ENCODE measurements at regions not wholly inside any gene's neighbourhood (a gene's known extent, or its start where the extent isn't known, plus 50 kb on each side); places are given as distances from the start of the nearest gene placed in this dataset.
A peak's percentile ranks its signal among the peaks of the same experiment; 100 is the strongest.

DNA sequence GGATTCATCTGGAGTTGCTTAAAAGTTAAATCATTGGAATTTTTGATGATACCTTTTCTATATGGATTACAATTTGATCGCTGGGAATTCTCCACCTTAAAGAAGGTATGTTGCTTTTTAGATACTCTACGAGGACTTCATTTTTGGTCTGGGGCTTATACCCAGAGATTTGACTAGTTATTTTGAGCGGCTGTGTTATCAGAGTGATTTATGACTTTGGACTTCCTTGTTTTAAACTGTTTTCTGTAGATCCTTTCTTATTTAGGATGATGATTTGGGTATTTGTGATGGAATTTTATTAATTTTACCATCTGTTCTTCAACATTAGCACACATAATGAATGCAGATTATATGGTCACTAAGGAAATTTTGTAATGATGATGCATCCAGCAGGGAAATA is 75.2 kb downstream of the SOX4 start:
- Histone ChIP-seq H3K27me3 (replicated peaks) (peaks cover 19% of the 10 kb centered on the region), H3K27ac (no peak overlapping the region), H3K36me3 (replicated peaks) (no peaks in the 10 kb centered on the region), H3K4me3 (ENCODE audit: low read depth, low read length) (no peak overlapping the region)
- TF ChIP-seq, protein P1, sequence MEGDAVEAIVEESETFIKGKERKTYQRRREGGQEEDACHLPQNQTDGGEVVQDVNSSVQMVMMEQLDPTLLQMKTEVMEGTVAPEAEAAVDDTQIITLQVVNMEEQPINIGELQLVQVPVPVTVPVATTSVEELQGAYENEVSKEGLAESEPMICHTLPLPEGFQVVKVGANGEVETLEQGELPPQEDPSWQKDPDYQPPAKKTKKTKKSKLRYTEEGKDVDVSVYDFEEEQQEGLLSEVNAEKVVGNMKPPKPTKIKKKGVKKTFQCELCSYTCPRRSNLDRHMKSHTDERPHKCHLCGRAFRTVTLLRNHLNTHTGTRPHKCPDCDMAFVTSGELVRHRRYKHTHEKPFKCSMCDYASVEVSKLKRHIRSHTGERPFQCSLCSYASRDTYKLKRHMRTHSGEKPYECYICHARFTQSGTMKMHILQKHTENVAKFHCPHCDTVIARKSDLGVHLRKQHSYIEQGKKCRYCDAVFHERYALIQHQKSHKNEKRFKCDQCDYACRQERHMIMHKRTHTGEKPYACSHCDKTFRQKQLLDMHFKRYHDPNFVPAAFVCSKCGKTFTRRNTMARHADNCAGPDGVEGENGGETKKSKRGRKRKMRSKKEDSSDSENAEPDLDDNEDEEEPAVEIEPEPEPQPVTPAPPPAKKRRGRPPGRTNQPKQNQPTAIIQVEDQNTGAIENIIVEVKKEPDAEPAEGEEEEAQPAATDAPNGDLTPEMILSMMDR (IDR thresholded peaks at IDR 0.05; ENCODE audit: low read depth, low read length, missing control alignments), result no peak
- in situ Hi-C loops (cut with HindIII; ENCODE audit: low pct_ligation_motif_present, low sequenced_read_pairs), result no loop called here
- DNase-seq, result no peak

DNA sequence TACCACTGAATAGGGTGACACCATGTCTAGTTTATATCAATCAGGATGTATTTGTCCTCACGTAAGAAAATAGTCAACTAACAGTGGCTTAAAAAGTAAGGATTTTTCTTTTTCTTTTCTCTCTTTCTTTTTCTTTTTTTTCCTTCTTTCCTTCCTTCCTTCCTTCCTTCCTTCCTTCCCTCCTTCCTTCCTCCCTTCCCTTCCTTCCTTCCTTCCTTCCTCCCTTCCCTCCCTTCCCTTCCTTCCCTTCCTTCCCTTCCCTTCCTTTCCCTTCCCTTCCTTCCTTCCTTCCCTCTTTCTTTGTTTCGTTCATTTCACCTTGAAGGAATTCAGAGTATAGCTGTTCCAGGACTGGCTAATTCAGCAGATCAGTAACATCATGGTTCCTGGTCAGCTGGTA is 83.2 kb downstream of the SOX4 start:
- TF ChIP-seq, protein P1 (IDR thresholded peaks at IDR 0.05; ENCODE audit: low read depth, low read length, missing control alignments), result no peak
- no peaks in the 10 kb centered on the region for H3K36me3 ChIP-seq (replicated peaks)
- DNase-seq, result no peak
- no peaks in the 10 kb centered on the region for H3K27me3 ChIP-seq (replicated peaks)
- no peak overlapping the region for H3K4me3 ChIP-seq (ENCODE audit: low read depth, low read length)
- in situ Hi-C loops (cut with HindIII; ENCODE audit: low pct_ligation_motif_present, low sequenced_read_pairs), result no loop called here
- no peak overlapping the region for H3K27ac ChIP-seq

DNA sequence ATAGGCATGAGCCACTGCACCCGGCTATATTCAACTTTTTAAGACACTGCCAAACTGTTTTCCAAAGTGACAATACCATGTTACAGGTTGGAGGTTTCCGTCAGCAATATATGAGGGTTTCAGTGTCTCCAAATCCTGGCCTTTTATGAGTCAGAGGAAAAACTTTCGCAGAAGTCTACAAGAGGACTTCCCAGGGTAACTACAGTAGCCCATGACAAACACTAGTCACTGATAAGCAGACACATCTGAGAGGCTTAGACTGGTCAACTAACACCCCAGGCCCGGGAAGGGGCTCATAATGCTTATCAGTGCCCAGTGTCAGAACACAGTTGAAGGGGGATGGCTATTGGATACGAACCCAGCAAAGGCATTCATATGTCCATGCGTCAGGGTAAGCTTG is 85.4 kb downstream of the SOX4 start:
- TF ChIP-seq, protein P1 (IDR thresholded peaks at IDR 0.05; ENCODE audit: low read depth, low read length, missing control alignments), result no peak
- in situ Hi-C loops (cut with HindIII; ENCODE audit: low pct_ligation_motif_present, low sequenced_read_pairs), result no loop called here
- DNase-seq, result peak; percentile 89

DNA sequence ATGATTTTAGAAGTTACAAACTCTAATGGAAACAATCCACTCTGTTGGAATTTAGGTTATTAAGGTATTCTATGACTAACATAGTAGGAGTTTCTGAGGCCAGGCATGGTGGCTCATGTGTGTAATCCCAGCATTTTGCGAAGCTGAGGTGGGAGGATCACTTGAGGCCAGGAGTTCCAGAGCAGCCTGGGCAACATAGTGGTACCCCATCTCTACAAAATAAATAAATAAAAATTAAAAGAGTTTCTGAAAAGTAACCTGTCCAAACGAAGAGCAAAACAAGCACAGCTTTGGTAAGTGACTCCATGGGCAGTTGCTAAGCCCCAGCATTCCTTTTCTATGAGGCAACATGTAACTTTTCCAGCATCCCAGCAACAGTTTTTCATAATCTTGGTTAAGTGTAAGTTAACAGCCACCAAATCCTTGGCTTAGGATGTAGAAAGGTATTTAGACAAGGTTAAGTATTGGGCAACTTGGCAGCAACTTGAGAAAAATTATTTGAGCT is 86.3 kb downstream of the SOX4 start:
- no peaks in the 10 kb centered on the region for H3K36me3 ChIP-seq (replicated peaks)
- no peak overlapping the region for H3K4me3 ChIP-seq (ENCODE audit: low read depth, low read length)
- peak overlapping the region; percentile 63 for H3K27ac ChIP-seq
- TF ChIP-seq, protein P1 (IDR thresholded peaks at IDR 0.05; ENCODE audit: low read depth, low read length, missing control alignments), result no peak
- H3K27me3 ChIP-seq (replicated peaks), result no peaks in the 10 kb centered on the region
- DNase-seq, result peak; percentile 78
- in situ Hi-C loops (cut with HindIII; ENCODE audit: low pct_ligation_motif_present, low sequenced_read_pairs), result no loop called here

More for the DNA sequence above, 85.4 kb downstream of the SOX4 start:
- Histone ChIP-seq H3K4me3 (ENCODE audit: low read depth, low read length) (no peak overlapping the region), H3K27me3 (replicated peaks) (no peaks in the 10 kb centered on the region), H3K27ac (peak overlapping the region; percentile 63), H3K36me3 (replicated peaks) (no peaks in the 10 kb centered on the region)

DNA sequence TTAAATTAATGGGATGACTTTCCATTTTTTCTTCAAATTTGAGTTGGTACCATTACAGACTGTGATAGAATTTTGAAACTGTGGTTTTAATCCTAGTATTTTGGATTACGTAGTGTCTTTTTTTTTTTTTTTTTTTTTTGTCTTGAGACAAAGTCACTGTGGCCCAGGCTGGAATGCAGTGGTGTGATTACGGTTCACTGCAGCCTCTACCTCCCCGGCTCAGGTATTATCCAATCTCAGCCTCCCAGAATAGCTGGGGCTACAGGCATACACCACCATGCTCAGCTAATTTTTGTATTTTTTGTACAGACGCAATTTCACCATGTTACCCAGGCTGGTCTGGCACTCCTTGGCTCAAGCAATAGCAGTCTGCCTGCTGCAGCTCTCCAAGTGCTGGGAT is 87.1 kb downstream of the SOX4 start:
- no peak overlapping the region for H3K4me3 ChIP-seq (ENCODE audit: low read depth, low read length)
- no peaks in the 10 kb centered on the region for H3K36me3 ChIP-seq (replicated peaks)
- no peak overlapping the region for H3K27ac ChIP-seq
- no peak for DNase-seq
- H3K27me3 ChIP-seq (replicated peaks), result no peaks in the 10 kb centered on the region
- in situ Hi-C loops (cut with HindIII; ENCODE audit: low pct_ligation_motif_present, low sequenced_read_pairs), result no loop called here
- TF ChIP-seq, protein P1 (IDR thresholded peaks at IDR 0.05; ENCODE audit: low read depth, low read length, missing control alignments), result no peak

DNA sequence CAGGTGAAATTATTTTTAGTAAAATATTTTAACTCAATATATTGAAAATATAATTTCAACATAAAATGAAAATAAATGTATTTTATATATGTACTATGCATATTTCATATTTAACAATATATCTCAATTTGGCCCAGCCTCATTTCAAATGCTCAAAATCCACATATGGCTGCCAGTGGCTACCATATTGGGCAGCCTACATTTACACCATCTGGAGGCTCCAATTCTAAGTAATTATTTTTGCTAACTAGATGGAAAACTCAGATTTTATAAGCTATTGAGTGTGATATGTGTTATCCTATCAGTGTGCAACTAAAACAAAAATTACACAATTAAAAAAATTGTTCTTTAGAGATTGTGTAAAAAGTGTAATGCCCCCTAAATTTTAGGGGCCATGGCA is 96.9 kb downstream of the SOX4 start:
- TF ChIP-seq, protein P1 (IDR thresholded peaks at IDR 0.05; ENCODE audit: low read depth, low read length, missing control alignments), result no peak
- in situ Hi-C loops (cut with HindIII; ENCODE audit: low pct_ligation_motif_present, low sequenced_read_pairs), result no loop called here

More for the DNA sequence above, 96.9 kb downstream of the SOX4 start:
- no peak overlapping the region for H3K27ac ChIP-seq
- H3K36me3 ChIP-seq (replicated peaks), result no peaks in the 10 kb centered on the region
- no peak overlapping the region for H3K4me3 ChIP-seq (ENCODE audit: low read depth, low read length)
- DNase-seq, result no peak
- no peaks in the 10 kb centered on the region for H3K27me3 ChIP-seq (replicated peaks)

Measured in brain microvascular endothelial cell (primary cell).